HCT116 (cell line): ENCODE measurements at regions not wholly inside any gene's neighbourhood (a gene's known extent, or its start where the extent isn't known, plus 50 kb on each side); places are given as distances from the start of the nearest gene placed in this dataset.

Experiments used
- ATAC-seq: fragments of 200-7000 bp; cut with Tn5 transposase; 2 replicates; pipeline ENCODE4 v1.9.1; 2020; ENCODE audit warnings: mild to moderate bottlenecking, moderate library complexity
- BruUV-seq: library from RNA; stranded (reverse); fragments of 400-500 nt; replicated peaks from 2 replicates; lab custom pipeline; 2021; lab: Mats Ljungman, UMichigan
- CTCF ChIA-PET: fragments of 300-600 bp; sonication (Branson Sonifier 250); formaldehyde crosslinking; loops from one replicate; lab custom pipeline; 2021; ENCODE audit warnings: antibody characterized with exemption; lab: Charles Lee
- POLR2A ChIA-PET: fragments of 300-600, 350-600 bp; sonication (Branson Sonifier 250); formaldehyde crosslinking; loops from one replicate; lab custom pipeline; 2021; ENCODE audit warnings: antibody characterized with exemption; lab: Charles Lee
- RAD21 ChIA-PET, 2 experiments: fragments of 300-600 bp; sonication (Branson Sonifier 250); formaldehyde crosslinking; loops; one replicate each; lab custom pipeline; 2023; ENCODE audit warnings: low total read pairs in 2 of 2; ENCODE audit not compliant: uncharacterized antibody in 2 of 2, unreplicated experiment in 2 of 2, low non-redundant PET in 1 of 2; lab: Charles Lee
- DNase-seq: peaks from one replicate; pipeline ENCODE4 v3.0.0-alpha.2; 2010; ENCODE audit warnings: low read depth, low spot score
- H2AFZ ChIP-seq: fragments of 200-600 bp; shearing (Covaris generic), sonication (generic); 2 replicates; pipeline ENCODE4 v1.6.1; 2017; ENCODE audit warnings: low read depth, mixed run types, mixed read lengths, antibody characterized with exemption, low read length; ENCODE audit not compliant: poor library complexity, severe bottlenecking
- H3K27ac ChIP-seq: 2 replicates; pipeline ENCODE4 v1.5.1; 2012; ENCODE audit warnings: low read depth, low read length
- H3K27me3 ChIP-seq: fragments of 200-600 bp; sonication (generic); 2 replicates; pipeline ENCODE4 v1.6.1; 2016; ENCODE audit warnings: mixed run types, low read length, mixed read lengths; ENCODE audit not compliant: insufficient read depth
- H3K36me3 ChIP-seq, 2 experiments: fragments of 200-500 bp in 1 of 2; fragments of 200-600 bp in 1 of 2; sonication (Bioruptor generic) in 1 of 2; sonication (generic) in 1 of 2; 2 replicates each; pipeline versions ENCODE4 v1.5.1 to v1.6.1; 2014 to 2016; ENCODE audit warnings: low read length in 2 of 2, inconsistent platforms in 1 of 2, mixed read lengths in 1 of 2, mixed run types in 1 of 2; ENCODE audit not compliant: insufficient read depth in 2 of 2, control insufficient read depth in 1 of 2
- H3K4me1 ChIP-seq, 2 experiments: fragments of 200-600 bp in 1 of 2; sonication (generic) in 1 of 2; 2 replicates each; pipeline versions ENCODE4 v1.5.1 to v1.6.1; 2012 to 2017; ENCODE audit warnings: low read length in 2 of 2, inconsistent platforms in 1 of 2, mild to moderate bottlenecking in 1 of 2, mixed read lengths in 1 of 2, mixed run types in 1 of 2, moderate library complexity in 1 of 2; ENCODE audit not compliant: insufficient read depth in 2 of 2, control insufficient read depth in 1 of 2
- H3K4me2 ChIP-seq: fragments of 200-600 bp; sonication (generic); 2 replicates; pipeline ENCODE4 v1.6.1; 2017; ENCODE audit warnings: mixed run types, low read length, mixed read lengths
- H3K4me3 ChIP-seq, 2 experiments: fragments of 200-600 bp in 1 of 2; sonication (generic) in 1 of 2; replicated peaks in 1 of 2; 2 replicates each; pipeline ENCODE4 v1.5.1; 2011 to 2016; ENCODE audit warnings: low read length in 2 of 2, control low read depth in 1 of 2, low read depth in 1 of 2, mild to moderate bottlenecking in 1 of 2, mixed read lengths in 1 of 2, mixed run types in 1 of 2
- H3K79me2 ChIP-seq: fragments of 200-600 bp; sonication (generic); 2 replicates; pipeline ENCODE4 v1.6.1; 2017; ENCODE audit warnings: mild to moderate bottlenecking, mixed run types, low read length, moderate library complexity, mixed read lengths; ENCODE audit not compliant: insufficient read depth
- H3K9ac ChIP-seq: fragments of 200-600 bp; sonication (generic); 2 replicates; pipeline ENCODE4 v1.6.1; 2016; ENCODE audit warnings: low read length, mixed read lengths
- H3K9me2 ChIP-seq: fragments of 200-600 bp; sonication (generic), shearing (Covaris generic); 2 replicates; pipeline ENCODE4 v1.6.1; 2017; ENCODE audit warnings: mixed run types, mild to moderate bottlenecking, moderate library complexity; ENCODE audit not compliant: insufficient read depth
- H3K9me3 ChIP-seq, 2 experiments: fragments of 200-500 bp in 1 of 2; fragments of 200-600 bp in 1 of 2; sonication (Bioruptor generic) in 1 of 2; sonication (generic) in 1 of 2; 2 replicates each; pipeline ENCODE4 v1.6.1; 2014 to 2017; ENCODE audit warnings: low read length in 2 of 2, mixed read lengths in 2 of 2, inconsistent platforms in 1 of 2, low read depth in 1 of 2, mild to moderate bottlenecking in 1 of 2, mixed run types in 1 of 2, moderate library complexity in 1 of 2; ENCODE audit not compliant: control insufficient read depth in 1 of 2, insufficient read depth in 1 of 2
- H4K20me1 ChIP-seq: fragments of 200-600 bp; sonication (generic), shearing (Covaris generic); 2 replicates; pipeline ENCODE4 v1.6.1; 2017; ENCODE audit warnings: mixed run types, mild to moderate bottlenecking, moderate library complexity; ENCODE audit not compliant: insufficient read depth
- CBX3 ChIP-seq: IDR thresholded peaks from 2 replicates; pipeline ENCODE4 v1.6.1; 2012; ENCODE audit warnings: low read depth
- CEBPB ChIP-seq: IDR thresholded peaks from 2 replicates; pipeline ENCODE4 v1.6.1; 2012; ENCODE audit warnings: low read depth
- EGR1 ChIP-seq: IDR thresholded peaks from 2 replicates; pipeline ENCODE4 v1.6.1; 2012; ENCODE audit warnings: low read depth
- EZH2 ChIP-seq: fragments of 200-600 bp; sonication (generic); IDR thresholded peaks from 2 replicates; pipeline ENCODE4 v1.6.1; 2017; ENCODE audit warnings: antibody characterized with exemption, mixed run types
- EZH2phosphoT487 ChIP-seq: fragments of 200-600 bp; IDR thresholded peaks from 2 replicates; pipeline ENCODE4 v1.6.1; 2018; ENCODE audit warnings: antibody characterized with exemption, borderline replicate concordance
- FOSL1 ChIP-seq: IDR thresholded peaks from 2 replicates; pipeline ENCODE4 v1.6.1; 2012; ENCODE audit warnings: low read depth
- JUND ChIP-seq: IDR thresholded peaks from 2 replicates; pipeline ENCODE4 v1.6.1; 2012
- RAD21 ChIP-seq: IDR thresholded peaks from 2 replicates; pipeline ENCODE4 v1.6.1; 2012; ENCODE audit warnings: low read depth, mild to moderate bottlenecking
- SIN3A ChIP-seq: IDR thresholded peaks from 2 replicates; pipeline ENCODE4 v1.6.1; 2012; ENCODE audit warnings: low read depth
- SP1 ChIP-seq: IDR thresholded peaks from 2 replicates; pipeline ENCODE4 v1.6.1; 2012; ENCODE audit warnings: low read depth
- SRF ChIP-seq: IDR thresholded peaks from 2 replicates; pipeline ENCODE4 v1.6.1; 2012; ENCODE audit warnings: low read depth
- ZFX ChIP-seq: fragments of 450-650 bp; IDR thresholded peaks from 2 replicates; pipeline ENCODE4 v1.6.1; 2017
- ZNF274 ChIP-seq: fragments of 200-500 bp; sonication (Bioruptor generic); IDR thresholded peaks from 2 replicates; pipeline ENCODE4 v1.6.1; 2014; ENCODE audit warnings: mild to moderate bottlenecking, low read depth, low read length, inconsistent platforms
- intact Hi-C: fragments of 100-400 bp; cut with micrococcal nuclease; formaldehyde crosslinking; loops from 2 replicates; pipeline ENCODE4 v1.10.0; 2022
- TF ChIP-seq, protein P1 (sequence below): IDR thresholded peaks from 2 replicates; pipeline ENCODE4 v1.6.1; 2011; ENCODE audit warnings: mild to moderate bottlenecking, low read length, moderate library complexity; ENCODE audit not compliant: insufficient replicate concordance; ENCODE audit errors: extremely low read depth
- TF ChIP-seq, protein P2 (sequence below): IDR thresholded peaks from 2 replicates; pipeline ENCODE4 v1.6.1; 2012
- TF ChIP-seq, protein P3 (sequence below): IDR thresholded peaks from 2 replicates; pipeline ENCODE4 v1.6.1; 2012; ENCODE audit warnings: low read depth
- TF ChIP-seq, protein P4 (sequence below), 3 experiments: fragments of 200-600 bp in 1 of 3; sonication (generic) in 1 of 3; IDR thresholded peaks in 2 of 3; conservative IDR thresholded peaks in 1 of 3; 2 replicates each; pipeline ENCODE4 v1.5.1; 2012 to 2017; ENCODE audit warnings: low read depth in 2 of 3, low read length in 2 of 3, antibody characterized with exemption in 1 of 3, borderline replicate concordance in 1 of 3, control low read depth in 1 of 3, mild to moderate bottlenecking in 1 of 3, mixed read lengths in 1 of 3, mixed run types in 1 of 3, moderate library complexity in 1 of 3; ENCODE audit not compliant: insufficient read depth in 1 of 3
- TF ChIP-seq, protein P5 (sequence below): IDR thresholded peaks from 2 replicates; pipeline ENCODE4 v1.6.1; 2012

DNA sequence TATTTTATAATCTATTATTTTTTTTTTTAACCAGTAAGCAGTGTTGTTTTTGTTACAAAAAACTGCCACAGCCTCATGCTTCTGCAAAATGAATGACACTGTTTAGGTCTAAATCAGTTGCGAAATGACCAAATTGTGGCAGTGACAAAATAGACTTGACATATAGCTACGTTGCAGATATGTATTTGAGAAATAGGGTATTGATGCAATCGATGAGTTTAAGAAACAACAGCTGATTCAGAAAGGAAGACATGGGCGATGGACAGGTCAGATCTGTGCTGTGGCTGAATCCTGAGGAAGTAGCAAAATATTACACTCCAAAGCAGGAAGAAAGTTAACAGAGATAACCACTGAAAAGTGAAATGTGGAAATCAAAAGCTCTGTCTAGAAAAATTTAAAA is 89.0 kb upstream of the STEAP4 start:
- intact Hi-C loops: no loop called here
- BruUV-seq: no TSS peak
- Histone ChIP-seq H3K36me3 (no peaks in the 10 kb centered on the region), H3K4me2 (no peak overlapping the region), H3K27ac (no peak overlapping the region), H3K4me3 (no peak overlapping the region), H3K9me2 (no peaks in the 10 kb centered on the region), H3K27me3 (no peaks in the 10 kb centered on the region), H3K4me1 (no peaks in the 10 kb centered on the region), H3K79me2 (no peaks in the 10 kb centered on the region), H2AFZ (no peak overlapping the region), H3K9ac (no peak overlapping the region), H3K9me3 (no peaks in the 10 kb centered on the region), H4K20me1 (no peaks in the 10 kb centered on the region; the same call in 1 of the 2 replicates)
- ChIA-PET POLR2A (no interaction called here), CTCF (no interaction called here), RAD21 (no interaction called here)
- DNase-seq (no peak), ATAC-seq (no peak)
- TF ChIP-seq, protein P1, sequence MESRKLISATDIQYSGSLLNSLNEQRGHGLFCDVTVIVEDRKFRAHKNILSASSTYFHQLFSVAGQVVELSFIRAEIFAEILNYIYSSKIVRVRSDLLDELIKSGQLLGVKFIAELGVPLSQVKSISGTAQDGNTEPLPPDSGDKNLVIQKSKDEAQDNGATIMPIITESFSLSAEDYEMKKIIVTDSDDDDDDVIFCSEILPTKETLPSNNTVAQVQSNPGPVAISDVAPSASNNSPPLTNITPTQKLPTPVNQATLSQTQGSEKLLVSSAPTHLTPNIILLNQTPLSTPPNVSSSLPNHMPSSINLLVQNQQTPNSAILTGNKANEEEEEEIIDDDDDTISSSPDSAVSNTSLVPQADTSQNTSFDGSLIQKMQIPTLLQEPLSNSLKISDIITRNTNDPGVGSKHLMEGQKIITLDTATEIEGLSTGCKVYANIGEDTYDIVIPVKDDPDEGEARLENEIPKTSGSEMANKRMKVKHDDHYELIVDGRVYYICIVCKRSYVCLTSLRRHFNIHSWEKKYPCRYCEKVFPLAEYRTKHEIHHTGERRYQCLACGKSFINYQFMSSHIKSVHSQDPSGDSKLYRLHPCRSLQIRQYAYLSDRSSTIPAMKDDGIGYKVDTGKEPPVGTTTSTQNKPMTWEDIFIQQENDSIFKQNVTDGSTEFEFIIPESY: no peak
- TF ChIP-seq SIN3A (no peak), EZH2 (no peak), ZNF274 (no peak), EZH2phosphoT487 (no peak), FOSL1 (no peak), ZFX (no peak), SRF (no peak), CBX3 (no peak), JUND (no peak), RAD21 (no peak), EGR1 (no peak), CEBPB (no peak), SP1 (no peak)
- TF ChIP-seq, protein P2, sequence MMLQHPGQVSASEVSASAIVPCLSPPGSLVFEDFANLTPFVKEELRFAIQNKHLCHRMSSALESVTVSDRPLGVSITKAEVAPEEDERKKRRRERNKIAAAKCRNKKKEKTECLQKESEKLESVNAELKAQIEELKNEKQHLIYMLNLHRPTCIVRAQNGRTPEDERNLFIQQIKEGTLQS: no peak
- TF ChIP-seq, protein P3, sequence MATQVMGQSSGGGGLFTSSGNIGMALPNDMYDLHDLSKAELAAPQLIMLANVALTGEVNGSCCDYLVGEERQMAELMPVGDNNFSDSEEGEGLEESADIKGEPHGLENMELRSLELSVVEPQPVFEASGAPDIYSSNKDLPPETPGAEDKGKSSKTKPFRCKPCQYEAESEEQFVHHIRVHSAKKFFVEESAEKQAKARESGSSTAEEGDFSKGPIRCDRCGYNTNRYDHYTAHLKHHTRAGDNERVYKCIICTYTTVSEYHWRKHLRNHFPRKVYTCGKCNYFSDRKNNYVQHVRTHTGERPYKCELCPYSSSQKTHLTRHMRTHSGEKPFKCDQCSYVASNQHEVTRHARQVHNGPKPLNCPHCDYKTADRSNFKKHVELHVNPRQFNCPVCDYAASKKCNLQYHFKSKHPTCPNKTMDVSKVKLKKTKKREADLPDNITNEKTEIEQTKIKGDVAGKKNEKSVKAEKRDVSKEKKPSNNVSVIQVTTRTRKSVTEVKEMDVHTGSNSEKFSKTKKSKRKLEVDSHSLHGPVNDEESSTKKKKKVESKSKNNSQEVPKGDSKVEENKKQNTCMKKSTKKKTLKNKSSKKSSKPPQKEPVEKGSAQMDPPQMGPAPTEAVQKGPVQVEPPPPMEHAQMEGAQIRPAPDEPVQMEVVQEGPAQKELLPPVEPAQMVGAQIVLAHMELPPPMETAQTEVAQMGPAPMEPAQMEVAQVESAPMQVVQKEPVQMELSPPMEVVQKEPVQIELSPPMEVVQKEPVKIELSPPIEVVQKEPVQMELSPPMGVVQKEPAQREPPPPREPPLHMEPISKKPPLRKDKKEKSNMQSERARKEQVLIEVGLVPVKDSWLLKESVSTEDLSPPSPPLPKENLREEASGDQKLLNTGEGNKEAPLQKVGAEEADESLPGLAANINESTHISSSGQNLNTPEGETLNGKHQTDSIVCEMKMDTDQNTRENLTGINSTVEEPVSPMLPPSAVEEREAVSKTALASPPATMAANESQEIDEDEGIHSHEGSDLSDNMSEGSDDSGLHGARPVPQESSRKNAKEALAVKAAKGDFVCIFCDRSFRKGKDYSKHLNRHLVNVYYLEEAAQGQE: no peak
- TF ChIP-seq, protein P4, sequence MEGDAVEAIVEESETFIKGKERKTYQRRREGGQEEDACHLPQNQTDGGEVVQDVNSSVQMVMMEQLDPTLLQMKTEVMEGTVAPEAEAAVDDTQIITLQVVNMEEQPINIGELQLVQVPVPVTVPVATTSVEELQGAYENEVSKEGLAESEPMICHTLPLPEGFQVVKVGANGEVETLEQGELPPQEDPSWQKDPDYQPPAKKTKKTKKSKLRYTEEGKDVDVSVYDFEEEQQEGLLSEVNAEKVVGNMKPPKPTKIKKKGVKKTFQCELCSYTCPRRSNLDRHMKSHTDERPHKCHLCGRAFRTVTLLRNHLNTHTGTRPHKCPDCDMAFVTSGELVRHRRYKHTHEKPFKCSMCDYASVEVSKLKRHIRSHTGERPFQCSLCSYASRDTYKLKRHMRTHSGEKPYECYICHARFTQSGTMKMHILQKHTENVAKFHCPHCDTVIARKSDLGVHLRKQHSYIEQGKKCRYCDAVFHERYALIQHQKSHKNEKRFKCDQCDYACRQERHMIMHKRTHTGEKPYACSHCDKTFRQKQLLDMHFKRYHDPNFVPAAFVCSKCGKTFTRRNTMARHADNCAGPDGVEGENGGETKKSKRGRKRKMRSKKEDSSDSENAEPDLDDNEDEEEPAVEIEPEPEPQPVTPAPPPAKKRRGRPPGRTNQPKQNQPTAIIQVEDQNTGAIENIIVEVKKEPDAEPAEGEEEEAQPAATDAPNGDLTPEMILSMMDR (IDR thresholded peaks at IDR 0.05 in 2 of 3, conservative IDR thresholded peaks at IDR 0.05 in 1 of 3; ENCODE audit: borderline replicate concordance in 1 of 3, insufficient read depth in 1 of 3, low read depth in 2 of 3, low read length in 2 of 3): no peak
- TF ChIP-seq, protein P5, sequence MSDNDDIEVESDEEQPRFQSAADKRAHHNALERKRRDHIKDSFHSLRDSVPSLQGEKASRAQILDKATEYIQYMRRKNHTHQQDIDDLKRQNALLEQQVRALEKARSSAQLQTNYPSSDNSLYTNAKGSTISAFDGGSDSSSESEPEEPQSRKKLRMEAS: no peak
